H9 (cell line): ENCODE measurements at regions not wholly inside any gene's neighbourhood (a gene's known extent, or its start where the extent isn't known, plus 50 kb on each side); places are given as distances from the start of the nearest gene placed in this dataset.

Source experiments
- DNase-seq: peaks from one replicate; pipeline ENCODE4 v3.0.0-alpha.2; 2017
- H2AFZ ChIP-seq: one replicate; pipeline ENCODE4 v1.6.1; 2013; ENCODE audit warnings: mild to moderate bottlenecking, low read length, control low read depth, moderate library complexity
- H2AK5ac ChIP-seq: 2 replicates; pipeline ENCODE4 v1.6.1; 2013; ENCODE audit warnings: low read length, control low read depth, mixed read lengths; ENCODE audit not compliant: insufficient read length
- H2BK120ac ChIP-seq: one replicate; pipeline ENCODE4 v1.6.1; 2013; ENCODE audit warnings: low read depth, mild to moderate bottlenecking, low read length, control low read depth, inconsistent platforms; ENCODE audit not compliant: poor library complexity, severe bottlenecking
- H2BK12ac ChIP-seq: 2 replicates; pipeline ENCODE4 v1.6.1; 2013; ENCODE audit warnings: low read length, control low read depth, mixed read lengths, low read depth; ENCODE audit not compliant: insufficient read length
- H2BK15ac ChIP-seq: 2 replicates; pipeline ENCODE4 v1.6.1; 2013; ENCODE audit warnings: low read depth, low read length, control low read depth
- H2BK20ac ChIP-seq: one replicate; pipeline ENCODE4 v1.6.1; 2013; ENCODE audit warnings: low read depth, mild to moderate bottlenecking, low read length, control low read depth, inconsistent platforms; ENCODE audit not compliant: poor library complexity, severe bottlenecking
- H2BK5ac ChIP-seq: 2 replicates; pipeline ENCODE4 v1.6.1; 2013; ENCODE audit warnings: low read length, control low read depth, mixed read lengths; ENCODE audit not compliant: insufficient read length
- H3K14ac ChIP-seq: 2 replicates; pipeline ENCODE4 v1.6.1; 2013; ENCODE audit warnings: low read length, control low read depth; ENCODE audit not compliant: insufficient read depth
- H3K18ac ChIP-seq: 2 replicates; pipeline ENCODE4 v1.6.1; 2013; ENCODE audit warnings: low read depth, mild to moderate bottlenecking, mixed read lengths, low read length, control low read depth; ENCODE audit not compliant: insufficient read length
- H3K23ac ChIP-seq: 2 replicates; pipeline ENCODE4 v1.6.1; 2013; ENCODE audit warnings: low read length, control low read depth, mixed read lengths, low read depth; ENCODE audit not compliant: insufficient read length
- H3K23me2 ChIP-seq: 2 replicates; pipeline ENCODE4 v1.6.1; 2013; ENCODE audit warnings: low read depth, mild to moderate bottlenecking, mixed read lengths, low read length, control low read depth; ENCODE audit not compliant: insufficient read length, poor library complexity, severe bottlenecking
- H3K27ac ChIP-seq: 2 replicates; pipeline ENCODE4 v1.5.1; 2013; ENCODE audit warnings: low read length, control low read depth, mixed read lengths, low read depth; ENCODE audit not compliant: insufficient read length
- H3K27me3 ChIP-seq: 2 replicates; pipeline ENCODE4 v1.6.1; 2013; ENCODE audit warnings: low read length, control low read depth, inconsistent platforms; ENCODE audit not compliant: insufficient read depth
- H3K4ac ChIP-seq: 2 replicates; pipeline ENCODE4 v1.6.1; 2013; ENCODE audit warnings: low read depth, mild to moderate bottlenecking, control low read depth, inconsistent platforms, low read length, moderate library complexity
- H3K4me1 ChIP-seq: 2 replicates; pipeline ENCODE4 v1.6.1; 2013; ENCODE audit warnings: low read length, control low read depth, inconsistent platforms; ENCODE audit not compliant: insufficient read depth
- H3K4me2 ChIP-seq: 2 replicates; pipeline ENCODE4 v1.6.1; 2013; ENCODE audit warnings: low read length, control low read depth, mixed read lengths; ENCODE audit not compliant: insufficient read length, insufficient read depth
- H3K56ac ChIP-seq: 2 replicates; pipeline ENCODE4 v1.6.1; 2013; ENCODE audit warnings: low read depth, mild to moderate bottlenecking, mixed read lengths, low read length, control low read depth; ENCODE audit not compliant: insufficient read length
- H3K79me1 ChIP-seq: 2 replicates; pipeline ENCODE4 v1.6.1; 2013; ENCODE audit warnings: low read depth, mild to moderate bottlenecking, moderate library complexity, low read length, control low read depth, inconsistent platforms; ENCODE audit not compliant: insufficient read depth, poor library complexity, severe bottlenecking
- H3K79me2 ChIP-seq: 2 replicates; pipeline ENCODE4 v1.6.1; 2013; ENCODE audit warnings: low read length, control low read depth, inconsistent platforms; ENCODE audit not compliant: insufficient read depth
- H3K9ac ChIP-seq: 2 replicates; pipeline ENCODE4 v1.6.1; 2013; ENCODE audit warnings: low read length, control low read depth, mixed read lengths; ENCODE audit not compliant: insufficient read length; ENCODE audit errors: extremely low read depth
- H3K9me3 ChIP-seq: one replicate; pipeline ENCODE4 v1.6.1; 2013; ENCODE audit warnings: low read depth, low read length, inconsistent platforms; ENCODE audit not compliant: control insufficient read depth
- H3T11ph ChIP-seq: one replicate; pipeline ENCODE4 v1.6.1; 2013; ENCODE audit warnings: mild to moderate bottlenecking, low read length, control low read depth, inconsistent platforms
- H4K20me1 ChIP-seq: one replicate; pipeline ENCODE4 v1.6.1; 2013; ENCODE audit not compliant: control insufficient read depth, insufficient read length, insufficient read depth
- H4K5ac ChIP-seq: 2 replicates; pipeline ENCODE4 v1.6.1; 2013; ENCODE audit warnings: low read depth, mild to moderate bottlenecking, mixed read lengths, low read length, control low read depth; ENCODE audit not compliant: insufficient read length
- H4K8ac ChIP-seq: replicated peaks from 2 replicates; pipeline ENCODE4 v1.6.1; 2013; ENCODE audit warnings: low read length, control low read depth, mixed read lengths, low read depth; ENCODE audit not compliant: insufficient read length
- H4K91ac ChIP-seq: 2 replicates; pipeline ENCODE4 v1.6.1; 2013; ENCODE audit warnings: low read depth, mild to moderate bottlenecking, moderate library complexity, mixed read lengths, low read length, control low read depth; ENCODE audit not compliant: insufficient read length
- H3K27ac Mint-ChIP-seq, 3 experiments: 2 replicates in 2 of 3; 3 replicates in 1 of 3; pipeline ENCODE4 v1.8.0; 2020 to 2021; ENCODE audit warnings: mixed read lengths in 3 of 3, mild to moderate bottlenecking in 1 of 3, moderate library complexity in 1 of 3
- H3K27me3 Mint-ChIP-seq: 2 replicates; pipeline ENCODE4 v1.8.0; 2021; ENCODE audit warnings: low read depth, mild to moderate bottlenecking, moderate library complexity, mixed read lengths
- H3K36me3 Mint-ChIP-seq, 3 experiments: 2 replicates in 2 of 3; 3 replicates in 1 of 3; pipeline ENCODE4 v1.8.0; 2020 to 2021; ENCODE audit warnings: low read depth in 3 of 3, mixed read lengths in 3 of 3; ENCODE audit not compliant: insufficient read depth in 1 of 3
- H3K4me1 Mint-ChIP-seq, 2 experiments: 2 replicates each; pipeline ENCODE4 v1.8.0; 2020; ENCODE audit warnings: mixed read lengths in 2 of 2
- H3K4me3 Mint-ChIP-seq, 2 experiments: 2 replicates in 1 of 2; 3 replicates in 1 of 2; pipeline ENCODE4 v1.8.0; 2020 to 2021; ENCODE audit warnings: mild to moderate bottlenecking in 2 of 2, mixed read lengths in 2 of 2, moderate library complexity in 1 of 2
- H3K9me3 Mint-ChIP-seq, 2 experiments: 2 replicates in 1 of 2; 3 replicates in 1 of 2; pipeline ENCODE4 v1.8.0; 2020; ENCODE audit warnings: mild to moderate bottlenecking in 2 of 2, mixed read lengths in 2 of 2, moderate library complexity in 1 of 2
- WGBS: extraction: QIAGEN DNeasy Blood & Tissue Kit; methylation state at CpG from one replicate; pipeline ENCODE4 v1.1.7; 2013; ENCODE audit warnings: missing lambda C conversion rate, low lambda C conversion rate, mixed read lengths; ENCODE audit not compliant: insufficient read length; ENCODE audit errors: extremely low coverage; 5-methylcytosine and 5-hydroxymethylcytosine counted together
- TF ChIP-seq, protein P1 (sequence below): fragments of 200-600 bp; sonication (generic); conservative IDR thresholded peaks from 3 replicates; pipeline ENCODE4 v1.8.0; 2021; ENCODE audit warnings: antibody characterized with exemption, mild to moderate bottlenecking

DNA sequence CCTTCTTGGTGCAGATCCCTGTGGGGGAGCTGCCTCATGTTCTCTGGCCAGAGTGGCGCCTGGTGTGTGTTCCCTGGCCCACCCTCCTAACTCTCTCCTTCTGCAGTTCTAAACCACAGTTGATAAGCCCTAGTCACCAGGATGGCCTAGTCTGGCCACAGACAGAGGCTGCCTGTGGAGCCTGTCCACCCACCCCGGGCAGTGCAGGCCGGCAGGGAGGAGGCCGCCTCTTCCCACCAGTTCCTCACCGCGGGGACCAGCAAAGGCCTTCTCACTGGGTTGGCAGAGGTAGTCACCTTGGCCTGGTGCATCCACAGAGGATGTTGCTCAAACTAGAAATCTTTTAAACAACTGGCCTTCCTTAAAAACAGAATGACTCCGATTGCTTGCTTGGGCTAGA is 276.4 kb upstream of the TTC14 start:
- Histone ChIP-seq H4K8ac (no peak overlapping the region), H2BK5ac (no peak overlapping the region), H2AFZ (no peak overlapping the region), H3K9me3 (no peaks in the 10 kb centered on the region), H4K20me1 (no peaks in the 10 kb centered on the region), H3K18ac (no peak overlapping the region), H3K4me1 (no peaks in the 10 kb centered on the region; the same call in 1 of the 2 replicates), H3K27ac (no peak overlapping the region), H2BK20ac (no peak overlapping the region), H2BK120ac (no peak overlapping the region), H3K14ac (no peak overlapping the region), H3K27me3 (no peaks in the 10 kb centered on the region), H4K5ac (no peak overlapping the region), H2BK15ac (no peak overlapping the region), H2AK5ac (no peak overlapping the region), H3K4me2 (no peak overlapping the region), H2BK12ac (no peak overlapping the region), H3K23me2 (no peaks in the 10 kb centered on the region), H3K79me1 (no peaks in the 10 kb centered on the region), H3K56ac (no peak overlapping the region), H3K4ac (no peak overlapping the region), H3K9ac (no peak overlapping the region), H3T11ph (no peak overlapping the region), H4K91ac (no peak overlapping the region), H3K23ac (no peak overlapping the region), H3K79me2 (no peaks in the 10 kb centered on the region)
- TF ChIP-seq, protein P1, sequence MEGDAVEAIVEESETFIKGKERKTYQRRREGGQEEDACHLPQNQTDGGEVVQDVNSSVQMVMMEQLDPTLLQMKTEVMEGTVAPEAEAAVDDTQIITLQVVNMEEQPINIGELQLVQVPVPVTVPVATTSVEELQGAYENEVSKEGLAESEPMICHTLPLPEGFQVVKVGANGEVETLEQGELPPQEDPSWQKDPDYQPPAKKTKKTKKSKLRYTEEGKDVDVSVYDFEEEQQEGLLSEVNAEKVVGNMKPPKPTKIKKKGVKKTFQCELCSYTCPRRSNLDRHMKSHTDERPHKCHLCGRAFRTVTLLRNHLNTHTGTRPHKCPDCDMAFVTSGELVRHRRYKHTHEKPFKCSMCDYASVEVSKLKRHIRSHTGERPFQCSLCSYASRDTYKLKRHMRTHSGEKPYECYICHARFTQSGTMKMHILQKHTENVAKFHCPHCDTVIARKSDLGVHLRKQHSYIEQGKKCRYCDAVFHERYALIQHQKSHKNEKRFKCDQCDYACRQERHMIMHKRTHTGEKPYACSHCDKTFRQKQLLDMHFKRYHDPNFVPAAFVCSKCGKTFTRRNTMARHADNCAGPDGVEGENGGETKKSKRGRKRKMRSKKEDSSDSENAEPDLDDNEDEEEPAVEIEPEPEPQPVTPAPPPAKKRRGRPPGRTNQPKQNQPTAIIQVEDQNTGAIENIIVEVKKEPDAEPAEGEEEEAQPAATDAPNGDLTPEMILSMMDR, result no peak
- Mint-ChIP-seq H3K9me3 (no peaks in the 10 kb centered on the region), H3K4me3 (no peak overlapping the region), H3K27ac (no peak overlapping the region), H3K4me1 (peaks cover 3 to 9% of the 10 kb centered on the region in 2 experiments; a peak in 3 of 4 replicates), H3K36me3 (no peaks in the 10 kb centered on the region), H3K27me3 (no peaks in the 10 kb centered on the region)
- no peak for DNase-seq
- WGBS, result no CpG with 5 or more reads among the region's 7 CpGs
